H1 (cell line): ENCODE measurements at regions not wholly inside any gene's neighbourhood (a gene's known extent, or its start where the extent isn't known, plus 50 kb on each side); places are given as distances from the start of the nearest gene placed in this dataset.

Experiments
- BRCA1 ChIP-seq: IDR thresholded peaks from 2 replicates; pipeline ENCODE4 v1.6.1; 2012; ENCODE audit warnings: low read depth, low read length, improper control_type of control experiment
- CBX8 ChIP-seq: fragments of 300-800, 300-1000 bp; sonication (generic); IDR thresholded peaks from 2 replicates; pipeline ENCODE4 v1.7.1; 2016; ENCODE audit warnings: low read depth, low read length, borderline replicate concordance
- CHD1 ChIP-seq: IDR thresholded peaks from 2 replicates; pipeline ENCODE4 v1.6.1; 2012; ENCODE audit warnings: low read depth, low read length, improper control_type of control experiment
- CHD2 ChIP-seq: IDR thresholded peaks from 2 replicates; pipeline ENCODE4 v1.6.1; 2012; ENCODE audit warnings: low read length, improper control_type of control experiment
- EGR1 ChIP-seq: IDR thresholded peaks from 2 replicates; pipeline ENCODE4 v1.6.1; 2011; ENCODE audit warnings: low read depth, low read length, borderline replicate concordance
- EZH2 ChIP-seq: fragments of 200-600 bp; sonication (generic); IDR thresholded peaks from 2 replicates; pipeline ENCODE4 v1.7.1; 2012; ENCODE audit warnings: low read depth, mild to moderate bottlenecking, moderate library complexity, low read length, inconsistent platforms; ENCODE audit not compliant: severe bottlenecking
- HDAC2 ChIP-seq, 2 experiments: fragments of 300-600 bp in 1 of 2; sonication (generic) in 1 of 2; IDR thresholded peaks; 2 replicates each; pipeline ENCODE4 v1.6.1; 2011 to 2012; ENCODE audit warnings: low read depth in 2 of 2, low read length in 2 of 2, mild to moderate bottlenecking in 2 of 2, moderate library complexity in 2 of 2, borderline replicate concordance in 1 of 2, inconsistent platforms in 1 of 2
- RFX5 ChIP-seq: IDR thresholded peaks from 2 replicates; pipeline ENCODE4 v1.6.1; 2011; ENCODE audit warnings: low read depth, low read length, improper control_type of control experiment, borderline replicate concordance
- TAF1 ChIP-seq: IDR thresholded peaks from 2 replicates; pipeline ENCODE4 v1.6.1; 2011; ENCODE audit warnings: mild to moderate bottlenecking, low read depth, low read length

- no peak for TF ChIP-seq HDAC2 (IDR thresholded peaks at IDR 0.05; ENCODE audit: borderline replicate concordance in 1 of 2, low read depth in 2 of 2, low read length in 2 of 2)
- TF ChIP-seq CBX8 = no peak
- TF ChIP-seq CHD1 = no peak
- no peak for TF ChIP-seq EGR1
- TF ChIP-seq TAF1 = no peak
- no peak for TF ChIP-seq RFX5
- no peak for TF ChIP-seq BRCA1
- no peak for TF ChIP-seq EZH2
- TF ChIP-seq CHD2 = no peak
These were observed 488.3 kb upstream of the ADARB2 start (continued) for GRCh38 chr10:2225609-2226008.
